GM18511 (cell line): ENCODE measurements at regions not wholly inside any gene's neighbourhood (a gene's known extent, or its start where the extent isn't known, plus 50 kb on each side); places are given as distances from the start of the nearest gene placed in this dataset.
A peak's percentile ranks its signal among the peaks of the same experiment; 100 is the strongest.
"Not testable (repeated sequence)": the region's sequence is repeated elsewhere in the genome, so short reads cannot be mapped to it uniquely, and the experiment has no call there.

ENCODE experiments used
- ATAC-seq: cut with Tn5 transposase; IDR thresholded peaks from one replicate; pipeline ENCODE4 v1.9.1; 2021; ENCODE audit warnings: mild to moderate bottlenecking, moderate library complexity; ENCODE audit not compliant: unreplicated experiment

DNA sequence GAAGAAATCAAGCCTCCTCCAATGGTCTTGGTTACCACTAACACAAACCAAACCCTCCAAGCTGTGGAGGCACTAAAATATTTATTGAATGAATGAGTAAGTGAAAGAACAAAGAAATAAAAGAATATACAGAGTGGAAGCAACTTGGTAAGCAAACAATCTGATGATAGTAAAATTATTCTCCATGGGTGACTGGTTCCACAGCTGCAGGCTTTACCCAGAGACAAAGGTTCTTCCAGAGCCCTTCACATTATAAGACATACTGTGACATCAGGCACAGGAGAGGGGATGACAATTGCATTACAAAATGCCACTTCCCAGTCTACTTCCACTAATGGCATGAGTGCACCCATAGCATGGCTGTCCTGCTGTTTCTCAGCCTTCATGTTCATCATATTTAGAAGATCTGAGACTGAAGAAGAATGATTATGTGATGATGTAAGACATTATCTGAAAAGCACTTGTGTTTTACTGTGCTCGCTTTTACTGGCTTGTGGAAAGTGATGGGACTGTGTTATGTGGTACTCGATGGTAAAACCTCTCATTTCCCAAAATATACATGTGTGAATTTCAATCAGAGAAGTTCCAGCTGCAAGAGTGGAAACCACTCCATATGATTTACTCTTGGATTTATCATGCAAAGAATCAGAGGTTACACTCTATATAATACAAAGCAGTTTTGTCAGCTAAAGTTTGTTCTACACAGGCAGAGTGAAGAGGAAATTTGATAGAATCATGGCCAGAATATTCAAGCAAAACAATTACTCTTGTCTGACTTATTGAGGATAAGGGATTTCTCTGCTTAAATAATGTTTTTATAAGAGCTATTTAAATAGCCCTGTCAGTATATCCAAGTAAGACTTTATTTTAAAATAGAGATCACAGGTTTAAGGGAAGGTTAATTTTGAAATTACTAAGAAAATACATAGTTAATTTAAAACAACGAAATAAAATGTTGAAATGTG lies 220.2 kb upstream of the NBEA start:
- no peak for ATAC-seq

DNA sequence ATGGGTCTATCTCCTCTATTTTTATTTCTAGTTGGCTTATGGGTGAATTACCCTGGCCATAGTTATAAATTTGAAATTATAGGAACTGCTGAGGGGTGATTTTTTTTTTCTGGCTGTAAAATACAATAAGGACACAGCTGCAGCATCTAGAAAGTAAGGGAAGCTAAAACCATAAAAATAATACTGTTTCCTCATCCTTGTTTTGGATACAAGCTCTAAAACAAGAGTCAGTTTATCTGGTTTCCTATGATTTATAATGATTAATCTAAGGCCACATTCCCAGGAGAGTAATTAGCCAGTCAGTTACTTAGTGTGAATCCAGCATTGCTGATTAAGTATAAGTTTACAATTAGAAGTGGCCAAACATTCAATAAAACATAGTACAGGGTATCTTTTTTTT lies 219.1 kb upstream of the NBEA start:
- ATAC-seq: no peak

DNA sequence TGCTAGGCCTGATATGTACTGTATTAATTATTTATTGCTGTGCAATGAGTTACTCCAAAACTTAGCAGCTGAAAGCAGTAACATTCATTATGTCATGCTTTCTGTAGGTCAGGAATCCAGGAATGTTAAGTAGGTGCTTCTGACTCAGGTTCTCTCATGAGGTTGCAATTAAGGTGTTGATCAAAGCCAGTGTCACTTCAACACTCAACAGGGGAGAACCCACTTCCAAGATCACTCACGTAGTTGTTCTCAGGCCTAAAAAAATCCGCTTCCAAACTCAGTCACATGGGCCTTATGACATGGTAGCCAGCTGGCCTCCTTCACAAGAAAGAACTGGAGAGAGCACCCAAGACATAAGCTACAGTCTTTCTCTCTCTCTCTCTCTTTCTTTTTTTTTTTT lies 211.1 kb upstream of the NBEA start:
- ATAC-seq: no peak

GRCh38 chr13:34731486-34731885 lies 210.6 kb upstream of the NBEA start:
- no peak for ATAC-seq

GRCh38 chr13:34733721-34734120 lies 208.3 kb upstream of the NBEA start:
- no peak for ATAC-seq

DNA sequence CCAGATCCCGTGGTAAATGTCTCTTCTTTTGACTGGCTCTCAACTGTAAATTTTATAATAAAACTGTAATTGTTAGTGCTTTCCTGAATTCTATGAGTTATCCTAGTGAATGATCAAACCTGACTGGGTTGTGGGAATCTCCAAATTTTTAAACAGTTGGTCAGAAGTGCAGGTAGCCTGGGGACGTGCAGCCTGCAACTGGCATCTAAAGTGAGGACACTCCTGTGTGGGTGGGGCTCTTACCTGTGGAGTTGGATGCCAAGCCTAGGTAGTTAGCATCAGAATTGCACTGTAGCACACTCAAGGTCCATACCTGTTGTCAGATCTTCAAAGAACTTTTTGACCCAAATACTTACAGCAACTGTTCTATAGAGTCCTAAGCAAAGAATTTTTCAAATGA lies 207.1 kb upstream of the NBEA start:
- no peak for ATAC-seq

DNA sequence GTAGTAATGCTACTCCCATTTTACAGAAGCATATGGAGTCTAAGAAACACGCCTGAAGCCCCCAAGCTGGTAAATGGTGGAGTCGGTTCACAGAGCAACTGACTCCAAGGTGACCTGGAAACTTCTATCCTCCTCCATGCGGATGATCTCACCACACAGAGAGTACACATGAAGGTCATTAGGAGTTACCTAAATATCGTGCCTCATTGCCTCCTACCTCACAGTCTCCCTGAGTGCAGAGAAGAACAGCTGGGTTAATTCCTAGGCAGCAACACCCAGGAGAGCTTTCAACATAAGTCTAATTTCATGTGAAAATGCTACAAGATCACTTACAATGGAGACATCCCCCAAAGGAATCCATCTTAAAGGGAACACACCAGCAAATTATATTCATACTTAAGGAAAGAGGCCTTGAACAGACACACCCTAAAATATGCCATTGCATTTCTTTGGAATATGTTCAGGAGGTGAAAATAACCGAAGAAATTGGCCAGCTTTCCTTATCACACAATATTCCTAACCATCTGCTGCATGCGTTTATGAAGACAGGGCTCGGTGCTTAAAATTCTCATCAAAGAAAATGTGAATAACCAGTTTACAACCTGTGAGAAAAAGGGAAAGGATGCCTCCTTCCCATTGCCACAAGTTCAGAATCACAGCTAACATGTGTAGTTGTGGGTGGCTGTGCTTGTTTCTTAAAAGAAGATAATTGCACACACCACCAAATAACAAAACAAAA lies 203.6 kb upstream of the NBEA start:
- ATAC-seq: no peak

- ATAC-seq: not testable (repeated sequence)
Measured at GRCh38 chr13:34747056-34747455, 195.0 kb upstream of the NBEA start.

- ATAC-seq: no peak
Measured at GRCh38 chr13:34747507-34747906, 194.6 kb upstream of the NBEA start.

DNA sequence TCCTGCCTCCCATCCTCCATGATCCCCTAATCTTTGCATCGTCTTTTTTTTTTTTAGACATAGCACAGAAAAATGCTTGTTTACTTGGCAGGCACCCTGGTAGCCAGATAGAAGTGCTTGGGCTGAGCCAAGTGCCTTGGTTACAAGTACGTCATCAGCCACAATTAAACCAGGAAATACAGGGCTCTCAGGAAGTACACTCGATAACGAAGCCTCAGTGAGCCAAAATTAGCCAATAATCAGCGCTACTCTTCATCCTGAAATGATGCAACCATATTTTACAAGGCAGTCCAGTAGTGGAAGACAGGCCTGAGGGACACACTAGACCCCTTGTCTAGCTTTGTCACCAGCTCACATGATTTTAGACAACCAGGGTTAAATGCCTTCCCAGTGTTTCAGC lies 194.0 kb upstream of the NBEA start:
- ATAC-seq: peak; percentile 57

- peak; percentile 45 for ATAC-seq
Measured at GRCh38 chr13:34748596-34748995, 193.5 kb upstream of the NBEA start.

DNA sequence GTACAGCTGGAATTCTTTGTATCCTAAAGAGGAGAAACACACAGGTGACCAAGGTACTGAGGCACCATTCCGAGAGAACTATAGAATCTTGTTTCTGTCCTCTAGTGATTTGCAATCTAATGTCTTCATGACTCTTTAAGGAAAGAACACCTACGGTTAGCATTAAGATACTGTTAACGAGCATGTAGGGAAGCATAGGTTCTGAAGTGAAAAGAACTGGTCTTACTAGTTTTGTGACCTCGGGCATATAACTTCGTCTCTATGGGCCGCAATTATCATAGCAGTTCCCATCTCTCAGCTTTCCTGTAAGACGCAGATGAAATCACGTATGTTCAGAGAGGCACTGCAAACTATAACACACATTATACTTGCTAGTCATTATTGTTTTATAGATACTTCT lies 193.0 kb upstream of the NBEA start:
- no peak for ATAC-seq

DNA sequence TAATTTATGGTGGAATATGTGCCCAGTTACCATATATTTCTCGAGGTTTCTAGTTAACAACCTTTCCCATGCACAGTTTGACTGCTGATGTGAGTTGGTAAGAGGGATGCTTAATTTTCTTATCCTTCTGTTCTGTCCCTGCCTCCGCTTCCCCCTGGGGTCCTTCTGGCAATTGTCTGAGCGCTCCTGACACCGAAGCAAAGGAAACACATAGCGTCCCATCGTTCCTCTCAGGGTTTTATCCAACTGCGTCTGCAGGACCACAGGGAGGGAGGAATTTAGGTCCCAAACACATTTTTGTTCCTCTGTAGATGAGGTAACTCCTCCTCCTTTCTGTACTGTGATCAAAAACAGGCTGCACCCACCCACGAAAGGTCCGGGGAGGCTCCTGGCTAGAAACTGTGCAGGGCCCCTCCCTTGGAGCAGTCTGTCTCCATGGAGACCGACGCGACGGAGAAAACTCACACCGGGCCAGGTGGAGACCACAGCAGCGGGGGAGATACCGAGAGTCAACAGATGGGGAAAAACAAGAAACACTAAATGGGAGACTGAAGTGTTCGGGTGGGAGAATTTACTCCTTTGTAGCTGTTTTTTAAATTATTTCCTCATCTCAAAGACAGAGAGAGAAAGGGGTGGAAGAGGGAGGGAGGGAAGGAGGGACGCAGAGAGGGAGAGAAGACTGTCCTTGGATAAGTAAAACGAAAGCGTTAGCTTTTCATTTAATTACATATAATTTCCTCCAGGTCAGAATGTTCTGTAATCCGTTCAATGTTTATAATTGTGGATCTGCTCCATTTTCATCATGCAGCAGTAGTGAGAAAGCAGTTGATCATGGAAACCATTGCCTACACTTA lies 191.8 kb upstream of the NBEA start:
- ATAC-seq: peak; percentile 57

DNA sequence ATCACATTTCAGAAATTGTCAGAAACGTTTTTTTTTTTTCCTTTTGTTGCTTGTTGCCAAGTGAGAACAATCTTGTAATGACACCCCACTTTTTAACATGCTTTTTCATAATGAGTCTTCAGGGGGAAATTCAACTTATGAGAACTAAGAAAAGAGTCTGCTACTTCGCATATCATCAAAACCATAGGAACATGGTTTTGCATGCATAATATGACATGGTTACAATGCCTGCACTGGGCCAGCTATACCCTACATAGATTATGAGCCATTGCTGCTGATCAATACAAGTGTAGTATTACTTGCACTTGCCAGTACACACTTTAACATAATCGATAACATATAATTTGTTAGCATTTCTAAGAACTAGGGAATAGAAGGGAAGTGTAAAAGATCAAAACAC lies 191.0 kb upstream of the NBEA start:
- no peak for ATAC-seq

GRCh38 chr13:34751492-34751891 lies 190.6 kb upstream of the NBEA start:
- ATAC-seq: no peak

- no peak for ATAC-seq
Measured at GRCh38 chr13:34752283-34752960, 189.6 kb upstream of the NBEA start.

DNA sequence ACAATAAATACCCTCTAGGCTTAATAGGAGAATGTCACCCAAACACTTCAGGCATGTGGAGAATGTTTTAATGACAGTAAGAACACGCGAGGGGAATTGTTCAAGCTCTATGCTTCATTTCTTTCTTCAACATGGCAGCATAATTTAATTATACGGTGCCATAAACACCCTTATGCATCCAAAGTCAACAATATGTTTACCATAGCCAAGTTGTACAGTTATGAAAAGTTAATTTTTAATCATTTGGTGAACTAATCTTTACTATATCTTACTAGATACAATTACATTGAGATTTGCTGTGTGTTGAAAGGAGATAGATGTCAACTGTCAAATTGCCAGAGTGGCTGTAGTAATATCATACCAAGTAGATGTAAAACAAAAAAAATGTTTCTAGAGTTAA lies 185.9 kb upstream of the NBEA start:
- ATAC-seq: no peak

- ATAC-seq: no peak
Measured at GRCh38 chr13:34756572-34756971, 185.5 kb upstream of the NBEA start.

- ATAC-seq: no peak
Measured at GRCh38 chr13:34757441-34757840, 184.6 kb upstream of the NBEA start.

GRCh38 chr13:34758628-34759027 lies 183.4 kb upstream of the NBEA start:
- ATAC-seq: no peak

GRCh38 chr13:34762312-34762711 lies 179.8 kb upstream of the NBEA start:
- ATAC-seq: no peak
